EL (cell line): ENCODE measurements at regions not wholly inside any gene's neighbourhood (a gene's known extent, or its start where the extent isn't known, plus 50 kb on each side); places are given as distances from the start of the nearest gene placed in this dataset.

Experiments
- DNase-seq: peaks from one replicate; pipeline ENCODE4 v3.0.0-alpha.2; 2016

DNA sequence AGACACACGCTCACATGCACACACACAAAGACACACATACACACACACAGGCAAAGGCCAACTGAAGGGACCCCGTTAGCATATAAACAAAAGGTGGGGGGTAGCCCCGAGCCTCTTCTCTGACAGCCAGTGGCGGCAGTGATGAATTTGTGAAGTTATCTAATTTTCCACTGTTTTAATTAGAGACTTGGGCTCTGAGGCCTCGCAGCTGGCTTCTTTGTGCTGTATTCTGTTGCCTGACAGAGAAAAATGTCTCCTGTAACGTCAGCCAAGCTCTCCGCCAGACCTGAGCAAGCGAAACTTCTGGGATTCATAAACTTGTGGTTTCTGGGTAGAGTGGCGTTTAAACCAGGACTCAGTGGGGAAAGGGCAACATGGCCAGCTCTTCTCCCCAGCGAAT is 113.9 kb upstream of the FOXF1 start:
- DNase-seq, result peak; percentile 74

DNA sequence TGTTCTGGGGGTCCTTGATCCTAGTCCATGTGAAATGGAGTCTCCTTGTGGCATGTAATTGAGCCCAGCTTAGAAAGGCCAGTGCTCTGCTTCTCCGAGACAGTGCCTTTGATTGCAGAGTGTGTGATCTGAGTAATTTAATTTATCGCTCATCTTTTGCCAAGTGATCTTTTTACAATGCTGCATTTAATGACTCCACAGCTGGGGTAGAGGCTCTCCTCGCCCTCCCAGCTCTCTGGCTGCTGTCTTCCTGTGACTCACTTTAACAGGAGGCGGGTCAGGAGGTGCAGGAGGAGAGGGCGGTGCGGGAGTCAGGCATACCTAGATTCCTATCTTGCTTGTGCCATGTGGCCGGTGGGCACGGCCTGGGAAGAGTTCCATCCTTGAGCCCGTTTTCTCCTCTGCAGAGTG is 113.4 kb upstream of the FOXF1 start:
- peak; percentile 94 for DNase-seq

DNA sequence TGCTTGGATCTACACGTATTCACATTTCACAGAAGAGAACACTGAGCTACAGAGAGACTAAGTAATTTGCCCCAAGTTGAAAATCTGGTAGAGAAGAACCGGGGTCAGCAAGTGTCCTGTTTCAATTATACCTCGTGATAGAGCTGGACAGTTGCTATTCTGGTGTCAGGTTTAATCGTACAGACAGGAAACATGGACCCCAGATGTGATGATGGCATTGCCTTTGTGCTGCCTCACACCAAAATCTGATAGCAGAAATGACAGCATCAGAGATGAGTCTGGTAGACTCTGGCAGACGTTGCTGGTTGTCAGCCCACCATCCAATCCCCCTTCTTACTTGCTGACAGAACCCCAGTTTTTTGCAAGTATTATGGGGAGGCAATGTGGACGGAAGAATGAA is 112.1 kb upstream of the FOXF1 start:
- DNase-seq, result no peak

DNA sequence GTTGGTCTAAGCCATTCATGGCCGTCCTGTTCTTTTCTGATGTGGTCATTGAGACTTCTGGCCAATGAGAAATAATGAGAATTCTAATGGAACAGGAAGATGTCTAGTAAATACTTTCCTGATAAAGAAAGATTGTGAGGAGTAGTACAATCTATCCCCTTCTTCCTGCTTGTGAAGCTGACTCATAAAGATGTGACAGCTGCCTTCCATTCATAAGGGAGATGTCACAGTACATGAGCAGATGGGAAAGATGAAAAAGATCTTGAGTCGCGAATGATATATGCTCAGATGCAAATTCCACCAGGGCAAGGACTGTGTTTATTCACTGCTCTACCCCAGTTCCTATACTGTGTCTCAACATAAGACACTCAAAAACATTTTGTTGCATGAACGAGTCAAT is 111.7 kb upstream of the FOXF1 start:
- DNase-seq, result peak; percentile 56

DNA sequence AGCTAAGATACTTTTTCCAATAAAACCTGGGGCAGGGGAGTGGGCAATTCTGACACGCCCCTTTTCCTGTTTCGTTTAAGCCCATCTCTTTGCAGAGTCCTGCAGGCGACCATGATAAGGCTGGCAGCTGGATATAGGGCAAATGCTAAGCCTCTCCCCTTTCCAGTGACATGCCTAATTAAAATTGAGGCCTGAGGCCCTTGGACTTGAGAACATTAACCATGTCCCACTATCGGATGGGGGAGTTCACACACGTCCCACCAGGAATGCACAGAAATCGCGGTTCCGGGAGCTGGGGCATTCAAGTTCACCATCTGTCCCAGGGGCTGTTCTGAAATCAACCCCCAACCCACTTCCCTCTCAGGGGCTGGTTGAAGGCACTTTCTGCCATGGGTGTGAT is 109.2 kb upstream of the FOXF1 start:
- DNase-seq, result no peak

DNA sequence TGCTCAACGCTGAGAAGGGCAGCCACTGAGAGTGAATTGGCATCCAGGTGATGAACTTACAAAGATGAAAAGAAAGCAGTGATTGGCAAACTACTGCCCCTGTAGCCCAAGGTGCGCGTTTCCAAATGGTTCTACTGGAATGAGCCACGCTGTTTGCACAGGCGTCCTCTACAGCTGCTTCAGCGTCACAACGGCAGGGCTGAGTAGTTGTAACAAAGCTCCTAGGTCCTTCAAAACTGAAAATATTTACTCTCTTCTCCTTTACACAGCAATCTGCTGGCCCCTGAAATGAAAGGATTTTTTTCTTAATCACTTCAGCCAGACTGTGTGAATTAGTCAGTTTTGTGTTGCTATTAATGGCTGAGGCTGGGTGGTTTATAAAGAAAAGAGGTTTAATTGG is 107.2 kb upstream of the FOXF1 start:
- no peak for DNase-seq

DNA sequence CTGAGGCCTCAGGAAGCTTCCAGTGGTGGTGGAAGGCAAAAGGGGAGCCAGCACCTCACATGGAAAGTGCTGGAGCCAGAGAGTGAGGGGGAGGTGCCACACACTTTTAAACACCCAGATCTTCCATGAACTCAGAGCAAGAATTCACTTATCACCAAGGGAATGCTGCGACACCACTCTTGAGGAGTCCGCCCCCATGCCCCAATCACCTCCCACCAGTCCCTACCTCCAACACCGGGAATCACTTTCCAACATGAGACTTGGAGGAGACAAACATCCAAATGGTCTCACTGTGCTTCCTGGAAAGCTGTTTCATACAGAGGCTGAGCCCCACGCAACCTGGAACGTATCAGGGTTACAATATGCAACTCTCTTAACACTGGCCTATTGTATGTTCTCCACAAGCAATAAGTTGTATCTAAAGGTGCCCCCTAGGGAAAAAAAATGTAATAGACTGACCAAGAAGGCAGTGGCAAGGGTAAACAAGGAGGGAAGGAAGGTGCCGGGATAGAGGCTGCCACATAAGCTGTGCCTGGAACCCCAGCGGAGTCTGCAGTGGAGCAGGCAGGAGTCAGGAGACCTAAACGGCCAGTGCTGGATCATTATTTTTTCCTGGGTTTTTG is 106.7 kb upstream of the FOXF1 start:
- no peak for DNase-seq

DNA sequence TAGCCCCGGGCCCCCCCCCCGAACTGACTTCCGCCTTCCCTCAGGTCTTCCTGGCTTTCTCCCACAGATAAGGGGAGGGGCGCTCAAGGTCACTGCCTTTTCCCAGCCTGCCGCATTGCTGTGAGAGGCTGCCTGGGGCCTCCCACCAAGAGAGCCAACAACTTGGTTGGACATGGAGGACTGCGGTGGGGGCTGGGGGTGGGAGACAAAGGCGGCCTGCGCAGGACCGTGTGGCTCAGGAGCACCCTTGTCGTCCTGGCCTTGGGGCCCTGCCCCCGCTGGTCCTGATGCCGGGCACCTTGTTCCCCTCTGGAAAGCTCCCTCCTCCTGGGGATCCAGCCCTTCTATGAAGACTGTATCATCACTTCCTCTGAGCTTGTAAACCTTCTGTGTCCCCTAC is 105.6 kb upstream of the FOXF1 start:
- no peak for DNase-seq

DNA sequence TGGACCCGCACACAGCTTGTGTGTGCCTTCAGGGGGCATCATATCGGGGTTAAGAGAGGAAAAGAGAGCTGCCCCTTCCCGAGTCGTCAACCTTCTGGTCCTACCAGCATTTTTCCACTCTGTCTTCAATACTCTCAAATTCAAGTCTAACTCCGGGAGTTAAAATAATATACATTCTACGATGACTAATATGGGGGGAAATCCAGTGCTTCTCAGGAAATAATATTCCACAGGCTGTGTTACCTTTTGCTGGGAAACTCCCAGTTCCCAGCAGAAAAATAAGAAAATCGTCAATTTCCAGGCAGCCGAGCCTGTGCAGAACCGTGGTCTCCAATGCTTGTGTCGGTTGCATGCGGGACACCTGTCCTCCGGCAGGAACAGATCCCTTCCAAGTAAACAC is 105.0 kb upstream of the FOXF1 start:
- DNase-seq, result no peak

DNA sequence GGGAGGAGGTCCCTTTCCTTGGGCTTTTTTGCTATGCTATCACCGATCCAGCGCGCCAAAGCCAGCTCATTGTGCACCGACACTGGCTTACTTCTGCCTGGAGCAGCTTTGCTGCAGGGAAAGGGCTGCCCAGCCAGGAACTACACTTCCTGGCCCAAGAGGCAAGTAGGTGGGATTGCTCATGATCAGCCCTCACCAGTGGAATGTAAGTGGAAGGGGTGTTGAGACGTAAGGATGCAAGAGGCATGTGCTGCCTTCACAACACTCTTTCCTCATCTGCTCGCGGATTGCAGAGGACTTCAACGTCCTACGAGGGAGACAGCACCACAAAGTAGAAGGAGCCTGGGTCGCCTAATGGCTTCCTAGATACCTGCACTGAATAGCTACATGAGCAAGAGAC is 104.3 kb upstream of the FOXF1 start:
- no peak for DNase-seq

DNA sequence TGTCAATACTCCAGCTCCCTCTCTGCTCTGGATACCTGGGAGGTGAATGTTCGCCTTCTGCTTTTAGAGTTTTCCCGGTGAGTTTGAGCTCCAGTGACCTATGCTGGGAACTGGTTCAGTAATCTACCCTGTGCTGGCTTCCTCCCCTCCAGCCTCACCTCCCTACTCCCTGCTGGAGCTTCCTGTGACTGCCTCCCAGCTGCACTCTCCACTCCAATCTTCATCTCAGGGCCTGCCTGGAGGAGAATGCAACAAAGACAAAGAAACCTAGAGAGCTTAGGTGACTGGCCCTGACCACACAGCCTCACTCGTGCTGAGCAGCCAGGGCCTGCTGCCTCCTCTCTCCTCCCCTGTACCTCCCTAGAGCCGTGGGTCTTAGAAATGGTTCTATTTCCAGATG is 101.6 kb upstream of the FOXF1 start:
- no peak for DNase-seq

DNA sequence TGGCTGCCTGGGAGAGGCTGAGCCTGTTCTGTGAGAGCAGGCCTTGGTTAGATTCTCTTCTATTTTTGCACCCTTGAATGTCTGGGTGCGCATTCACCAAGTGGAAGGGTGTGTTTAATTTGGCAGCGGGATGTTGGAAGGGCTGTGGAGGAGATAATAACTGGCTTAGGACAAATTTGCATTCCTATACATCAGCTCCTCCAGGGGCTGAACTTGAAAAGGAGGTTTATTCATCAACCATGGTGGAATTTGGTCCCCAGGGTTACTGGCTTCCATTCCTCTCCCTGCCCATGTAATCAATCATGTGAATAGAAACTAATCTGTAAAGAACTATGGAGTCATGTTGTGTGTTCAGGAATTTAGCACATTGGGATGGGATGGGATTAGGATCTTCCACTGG is 100.2 kb upstream of the FOXF1 start:
- DNase-seq, result no peak

DNA sequence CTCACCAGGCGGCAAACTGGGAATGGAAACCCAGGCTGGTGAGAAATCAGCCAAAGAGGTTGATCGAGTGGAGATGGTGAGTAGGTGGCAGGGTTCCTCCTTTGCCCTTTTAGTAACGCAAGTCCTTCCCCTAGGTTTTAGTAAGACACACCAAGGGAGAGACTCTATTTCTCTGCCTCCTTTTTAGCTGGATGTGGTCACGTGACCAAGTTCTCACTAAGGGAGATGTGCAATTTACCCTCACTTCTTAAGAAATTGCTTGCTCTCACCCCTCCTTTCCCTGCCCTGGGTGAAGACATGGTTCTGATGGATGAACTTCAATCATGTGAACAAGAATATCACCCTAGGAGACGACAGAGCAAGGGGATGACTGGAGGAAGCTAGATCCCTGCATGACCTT is 99.8 kb upstream of the FOXF1 start:
- DNase-seq, result no peak

DNA sequence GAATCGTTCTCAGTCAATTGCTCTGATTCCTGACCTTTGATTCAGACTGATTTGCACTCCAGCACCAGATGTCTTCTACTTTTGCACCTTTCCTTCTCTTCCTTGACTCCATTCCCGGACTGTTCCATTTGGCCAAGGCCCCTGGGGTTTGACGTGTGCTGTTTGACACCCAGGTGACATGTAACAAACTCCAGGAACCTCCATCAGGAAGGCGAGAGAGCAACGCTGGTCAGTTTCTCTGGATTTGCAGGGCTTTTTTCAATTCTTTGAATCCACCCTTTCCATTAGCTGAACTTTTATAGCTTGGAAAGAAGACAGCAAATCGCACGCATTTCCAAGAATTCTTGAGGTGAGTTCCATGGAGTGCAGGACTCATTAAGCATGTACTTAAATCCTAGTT is 98.4 kb upstream of the FOXF1 start:
- DNase-seq, result no peak

DNA sequence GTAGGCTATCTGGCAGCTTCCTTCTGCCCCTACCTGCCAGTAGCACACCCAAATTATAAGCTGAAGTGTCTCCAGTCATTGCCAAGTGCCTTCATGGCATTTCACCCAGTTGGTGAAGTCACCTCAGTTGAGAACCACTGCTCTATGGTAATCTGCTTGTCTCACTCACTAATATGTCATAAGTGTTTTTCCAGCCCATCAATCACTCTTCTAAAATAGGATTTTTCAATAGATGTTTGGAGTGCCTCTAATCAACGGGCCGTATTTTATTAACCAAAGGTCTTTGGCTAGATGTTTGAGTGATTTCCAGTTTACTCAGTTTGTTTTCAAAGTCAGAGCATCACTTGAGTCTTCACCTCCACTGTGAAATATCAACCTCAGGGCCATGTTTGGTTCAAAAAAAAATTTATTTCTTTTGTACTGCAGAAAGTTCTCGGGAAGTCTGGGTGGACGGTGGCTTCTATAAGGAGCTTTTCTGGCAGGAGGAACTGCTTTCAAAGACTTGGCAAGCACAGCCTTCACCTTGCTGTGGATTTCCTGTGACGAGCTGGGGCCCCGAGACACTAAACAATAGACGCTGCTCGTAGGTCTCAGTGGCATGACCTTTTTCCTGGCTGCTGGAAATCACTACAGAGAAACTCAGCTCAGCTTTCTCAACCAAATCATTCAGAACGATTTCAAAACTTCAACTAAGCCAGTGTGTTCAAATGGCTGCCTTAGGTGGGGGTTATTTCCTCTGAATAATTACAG is 95.2 kb upstream of the FOXF1 start:
- DNase-seq, result no peak

DNA sequence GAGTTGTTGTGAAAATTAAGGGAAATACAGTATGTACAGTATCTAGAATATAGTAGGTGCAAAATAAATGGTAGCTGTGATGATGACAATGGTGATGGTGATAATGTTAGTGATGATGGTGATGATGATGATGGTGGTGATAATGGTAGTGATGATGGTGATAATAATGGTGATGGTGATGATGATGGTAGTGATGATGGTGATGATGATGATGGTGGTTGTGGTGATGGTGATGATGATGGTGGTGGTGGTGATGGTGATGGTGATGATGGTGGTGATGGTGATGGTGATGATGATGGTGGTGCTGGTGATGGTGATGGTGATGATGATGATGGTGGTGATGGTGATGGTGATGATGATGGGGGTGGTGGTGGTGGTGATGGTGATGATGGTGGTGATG is 91.3 kb upstream of the FOXF1 start:
- no peak for DNase-seq

DNA sequence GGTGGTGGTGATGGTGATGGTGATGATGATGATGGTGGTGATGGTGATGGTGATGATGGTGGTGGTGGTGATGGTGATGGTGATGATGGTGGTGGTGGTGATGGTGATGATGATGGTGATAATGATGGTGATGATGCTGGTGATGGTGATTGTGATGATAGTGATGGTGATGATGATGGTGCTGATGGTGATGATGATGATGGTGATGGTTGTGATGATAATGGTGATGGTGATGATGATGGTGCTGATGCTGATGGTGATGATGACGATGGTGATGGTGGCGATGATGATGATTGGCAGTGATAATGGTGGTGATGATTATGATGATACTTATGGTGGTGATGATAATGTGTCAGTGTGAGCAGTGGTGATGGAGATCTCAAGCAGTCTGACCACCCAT is 90.8 kb upstream of the FOXF1 start:
- no peak for DNase-seq

DNA sequence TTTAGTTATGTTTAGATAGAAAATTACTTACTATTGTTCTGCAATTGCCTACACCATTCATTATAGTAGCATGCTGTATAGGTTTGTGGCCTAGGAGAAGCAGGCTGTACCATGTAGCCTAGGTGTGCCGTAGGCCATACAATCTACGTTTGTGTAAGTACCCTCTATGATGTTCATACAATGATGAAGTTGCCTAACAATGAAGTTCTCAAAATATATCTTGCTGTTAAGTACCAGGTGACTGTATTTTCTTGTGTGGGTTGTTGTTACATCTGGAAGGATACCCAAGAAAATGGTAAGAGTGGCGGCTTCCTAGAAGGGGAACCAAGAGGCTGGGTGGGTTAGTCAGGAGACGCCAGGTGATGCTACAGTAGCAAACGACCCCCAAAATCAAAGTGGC is 88.3 kb upstream of the FOXF1 start:
- DNase-seq, result no peak

DNA sequence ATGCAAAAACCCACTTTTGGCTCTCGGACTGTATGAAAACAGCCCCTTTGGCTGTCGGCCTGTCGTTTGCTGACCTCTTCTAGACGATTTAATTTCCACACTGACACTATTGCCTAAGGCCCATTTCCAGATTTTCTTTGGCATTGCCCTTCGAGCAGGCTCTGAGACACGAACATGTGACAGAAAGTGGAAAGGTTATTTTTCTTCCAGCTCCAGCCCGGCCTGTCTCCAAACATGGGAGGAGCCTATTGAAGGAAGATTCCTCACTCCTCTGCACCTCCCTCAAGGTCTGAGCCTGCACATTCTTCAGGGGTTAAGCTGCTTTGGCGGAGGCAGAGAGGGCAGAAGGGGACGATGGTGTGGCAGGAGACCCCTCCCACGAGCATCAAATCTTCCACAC is 85.9 kb upstream of the FOXF1 start:
- DNase-seq, result no peak

DNA sequence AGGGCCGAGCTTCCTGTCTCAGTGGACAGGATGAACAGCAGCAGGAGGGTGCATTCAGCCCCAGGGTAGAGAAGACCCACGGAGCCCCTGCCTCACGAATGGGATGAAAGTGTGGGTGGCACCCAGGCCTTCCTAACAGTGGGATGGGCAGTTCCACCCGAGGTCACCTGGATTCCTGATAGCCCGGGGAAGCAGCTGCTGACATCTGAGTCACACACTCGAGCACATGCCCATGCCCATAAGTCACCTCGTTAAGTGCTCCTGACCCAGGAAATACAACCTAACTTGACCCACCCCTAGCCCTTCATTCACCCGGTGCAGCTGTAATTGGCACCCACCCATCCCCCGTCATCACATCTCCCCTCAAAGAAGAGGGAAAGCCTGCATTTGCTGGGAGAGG is 85.3 kb upstream of the FOXF1 start:
- no peak for DNase-seq

DNA sequence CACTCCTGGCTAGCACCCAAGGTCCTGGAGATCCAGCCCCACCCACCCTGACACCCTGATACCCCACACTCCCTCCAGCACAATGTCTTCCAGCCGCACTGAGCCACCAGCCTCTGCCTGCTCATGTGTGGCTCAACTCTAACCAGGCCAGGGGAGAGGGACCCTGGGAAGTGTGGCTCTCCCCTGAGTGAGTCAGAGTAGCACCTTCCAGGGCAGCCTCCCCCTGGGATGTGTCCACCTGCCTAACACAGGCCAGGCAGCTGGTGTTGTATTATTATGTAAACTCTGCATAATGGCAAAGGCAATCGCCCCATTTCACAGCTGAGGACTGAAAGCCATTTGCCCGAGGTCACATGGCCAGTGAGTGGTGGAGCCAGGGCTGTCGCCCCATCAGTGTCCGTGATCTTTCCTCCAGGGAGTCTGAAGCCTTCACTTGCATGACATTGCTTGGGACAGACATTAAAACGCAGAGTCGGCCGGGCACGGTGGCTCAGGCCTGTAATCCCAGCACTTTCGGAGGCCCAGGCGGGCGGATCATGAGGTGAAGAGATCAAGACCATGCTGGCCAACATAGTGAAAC is 84.2 kb upstream of the FOXF1 start:
- DNase-seq, result no peak

DNA sequence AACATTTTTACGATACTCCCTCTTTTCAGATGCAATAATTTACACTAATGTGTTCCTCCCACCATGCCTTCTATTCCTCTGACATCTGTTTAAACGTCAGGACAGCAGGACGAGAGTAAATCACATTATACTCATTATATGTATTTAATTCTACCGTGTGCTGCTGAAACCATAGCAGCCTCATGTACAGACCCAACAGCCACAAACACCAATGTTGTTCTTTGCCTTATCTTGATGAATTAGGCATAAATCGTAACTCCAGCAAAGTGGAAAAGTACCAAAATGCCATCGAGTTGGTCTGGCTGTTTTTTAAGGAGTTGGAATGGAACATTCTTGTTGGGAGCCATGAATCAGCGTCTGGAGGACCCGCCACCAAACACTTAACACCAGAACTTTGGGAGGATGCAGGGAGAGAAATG is 82.9 kb upstream of the FOXF1 start:
- no peak for DNase-seq

DNA sequence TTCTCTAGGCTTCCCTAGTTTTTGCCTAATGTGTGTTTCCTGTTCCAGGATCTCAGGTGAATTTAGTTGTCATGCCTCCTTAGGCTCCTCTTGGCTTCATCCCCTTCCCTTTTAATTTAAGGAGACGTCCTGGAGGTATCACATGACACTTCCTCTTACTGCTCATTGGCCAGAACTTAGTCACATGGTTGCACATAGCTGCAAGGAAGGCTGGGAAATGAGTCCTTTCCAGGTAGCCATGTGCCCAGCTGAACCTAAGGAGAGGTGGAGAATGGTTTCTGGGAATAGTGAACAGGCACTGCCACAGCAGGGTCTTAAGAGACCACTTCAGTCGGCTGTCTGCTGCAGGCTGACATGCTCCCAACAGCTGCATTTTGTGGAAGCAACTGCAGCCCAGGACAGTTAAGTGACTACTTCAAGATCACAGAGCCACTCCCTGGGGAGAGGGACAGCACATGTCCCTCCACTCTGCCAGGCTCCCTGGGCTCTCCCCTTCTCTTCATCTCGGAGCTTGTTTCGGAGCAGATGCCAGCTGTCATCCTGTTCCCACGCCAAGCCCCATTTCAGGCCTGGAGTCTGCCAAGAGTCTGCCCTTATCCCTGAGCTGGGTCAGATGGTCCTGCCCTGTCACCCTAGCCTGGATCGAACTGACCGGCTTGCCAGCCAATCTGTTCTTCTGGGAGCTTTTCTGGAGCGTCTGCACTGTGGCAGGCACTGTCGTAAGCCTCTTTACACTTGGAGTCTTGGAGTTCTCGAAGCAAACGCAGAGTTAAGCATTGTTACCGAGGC is 81.4 kb upstream of the FOXF1 start:
- no peak for DNase-seq

DNA sequence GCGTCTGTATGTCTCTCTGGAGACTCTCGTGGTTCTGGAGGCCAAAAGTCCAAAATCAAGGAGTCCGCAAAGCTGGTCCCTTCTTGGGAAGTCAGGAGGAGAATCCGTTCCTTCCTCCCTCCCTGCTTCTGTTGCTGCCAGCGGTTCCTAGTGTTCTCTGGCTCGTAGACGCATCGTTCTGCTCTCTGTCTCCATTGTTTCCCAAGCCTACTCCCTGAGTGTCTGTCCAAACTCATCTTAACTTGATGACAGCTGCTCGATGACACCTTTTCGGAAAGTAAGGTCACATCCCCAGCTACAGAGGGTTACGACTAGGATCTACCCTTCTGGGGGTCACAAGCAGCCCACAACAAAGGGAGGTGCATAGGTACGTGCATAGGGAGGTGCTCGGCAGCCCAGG is 80.7 kb upstream of the FOXF1 start:
- no peak for DNase-seq
